ENCODE measurements at regions not wholly inside any gene's neighbourhood (a gene's known extent, or its start where the extent isn't known, plus 50 kb on each side); places are given as distances from the start of the nearest gene placed in this dataset.

DNA sequence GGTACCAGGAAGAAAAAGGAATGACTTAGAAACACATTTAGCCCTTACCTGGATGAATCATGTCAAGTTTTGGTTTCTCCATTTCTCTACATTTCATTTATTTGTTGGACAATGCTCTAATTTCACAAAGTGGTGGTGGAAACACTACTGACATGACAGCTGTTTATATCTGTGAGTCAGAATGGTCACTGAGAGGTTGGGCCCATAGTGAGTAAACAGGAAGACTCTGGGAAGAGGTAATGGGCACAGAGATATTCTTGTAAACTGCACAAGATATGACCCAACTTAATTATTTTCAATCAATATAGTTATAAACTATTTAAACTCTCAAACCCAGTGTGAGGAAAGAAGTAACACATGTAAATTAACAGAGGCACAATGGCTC, 176.3 kb upstream of the MEOX2 start:
- H3K27me3 ChIP-seq, result no peaks in the 10 kb centered on the region
- H3K9me3 ChIP-seq, result peaks cover 0 to 5% (median 0%) of the 10 kb centered on the region in 11 donors
- peaks cover 0 to 9% (median 0%) of the 10 kb centered on the region in 9 donors for H3K4me1 ChIP-seq
- H3K27ac ChIP-seq, result peak overlapping the region in 2 of 10 donors; percentile 8 to 49
- no peak overlapping the region for H3K4me3 ChIP-seq
- DNase-seq, result no peak
- no peak for ATAC-seq
- intact Hi-C loops (cut with DNase I), result no loop called here
- H3K36me3 ChIP-seq, result no peaks in the 10 kb centered on the region
- TF ChIP-seq CTCF (IDR thresholded peaks at IDR 0.05), result no peak

DNA sequence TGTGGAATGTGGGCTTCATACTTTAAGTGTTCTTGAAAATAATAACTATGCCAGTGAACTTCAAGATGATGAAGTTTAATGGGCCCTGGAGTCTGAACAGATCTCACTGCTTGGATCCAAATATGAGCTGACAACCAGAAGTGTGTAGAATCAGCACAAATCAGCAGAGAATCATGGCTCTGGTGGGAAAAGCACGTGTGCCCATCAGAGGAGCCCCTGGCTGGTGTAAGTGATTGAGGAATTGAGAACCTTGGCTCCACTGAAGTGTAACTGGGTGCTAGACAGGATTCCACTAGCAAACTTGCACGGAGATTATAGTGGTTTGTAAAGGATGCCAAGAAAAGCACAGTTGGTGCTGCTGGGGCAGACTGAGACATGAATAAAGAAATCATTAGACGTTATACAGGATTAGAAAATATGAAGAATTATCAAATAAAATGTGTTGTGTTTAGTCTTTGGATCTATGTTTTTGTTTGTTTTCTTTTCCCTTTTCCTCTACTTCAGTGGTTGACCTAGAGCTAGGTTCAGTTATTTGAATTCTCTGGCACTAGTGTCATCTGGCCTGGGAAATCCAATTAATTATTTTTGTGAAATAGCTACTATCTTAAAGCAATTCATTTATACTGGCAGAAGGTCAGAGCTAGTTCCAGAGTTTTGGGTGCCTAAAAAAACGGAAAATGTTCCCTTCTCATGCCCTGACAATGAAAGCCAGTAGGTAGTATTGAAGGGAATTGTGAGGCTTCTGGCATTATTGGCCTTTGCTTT, 175.7 kb upstream of the MEOX2 start:
- ATAC-seq (peak in 3 of 8 donors; percentile 25 to 39 (median 31)), DNase-seq (no peak)
- no peak overlapping the region for H3K4me3 ChIP-seq
- H3K27ac ChIP-seq, result peak overlapping the region in 3 of 10 donors; percentile 8 to 49 (median 24)
- no peaks in the 10 kb centered on the region for H3K27me3 ChIP-seq
- no peaks in the 10 kb centered on the region for H3K36me3 ChIP-seq
- WGBS, 2 donors, result 65% methylated on average over 4 of the region's 4 CpGs
- peaks cover 0 to 5% (median 0%) of the 10 kb centered on the region in 11 donors for H3K9me3 ChIP-seq
- TF ChIP-seq CTCF (IDR thresholded peaks at IDR 0.05), result no peak
- intact Hi-C loops (cut with DNase I), result no loop called here
- peaks cover 0 to 9% (median 0%) of the 10 kb centered on the region in 9 donors for H3K4me1 ChIP-seq

DNA sequence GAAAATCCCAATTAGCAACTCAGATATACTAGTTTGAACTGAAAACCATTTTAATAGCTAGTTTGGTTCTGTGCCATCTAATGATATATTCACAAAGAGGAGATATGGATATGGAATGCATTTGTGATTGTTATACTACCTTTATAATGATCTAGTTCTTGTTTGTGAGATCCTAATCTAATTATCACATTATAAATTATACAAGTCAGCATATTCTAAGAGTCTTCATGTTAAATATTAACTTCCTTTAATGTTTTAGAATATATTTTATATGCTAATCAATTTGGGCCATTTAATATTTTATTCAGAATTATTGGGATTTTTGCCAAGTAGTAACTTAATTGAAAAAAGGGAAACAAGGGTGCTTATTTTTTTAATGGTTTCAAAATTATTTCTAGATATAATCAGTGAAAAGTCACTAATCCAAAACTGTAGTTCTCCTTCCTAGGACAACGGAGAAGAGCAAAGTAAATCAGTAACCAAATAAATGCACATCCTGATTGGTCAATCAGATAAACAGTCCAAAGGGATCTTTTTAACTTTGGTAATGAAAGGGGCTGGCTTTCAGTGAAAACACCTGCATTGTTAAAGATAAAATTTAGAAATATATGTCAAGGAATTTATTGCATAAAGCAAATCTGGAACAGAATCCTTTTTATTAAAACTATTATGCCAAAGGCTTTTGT, 173.9 kb upstream of the MEOX2 start:
- no peak for ATAC-seq
- peaks cover 0 to 5% (median 0%) of the 10 kb centered on the region in 11 donors for H3K9me3 ChIP-seq
- no peak for DNase-seq
- H3K36me3 ChIP-seq, result no peaks in the 10 kb centered on the region
- H3K27ac ChIP-seq, result no peak overlapping the region
- WGBS, 2 donors, result 73 to 74% methylated on average over 1 of the region's 1 CpG
- no peak overlapping the region for H3K4me3 ChIP-seq
- intact Hi-C loops (cut with DNase I), result no loop called here
- peaks cover 0 to 25% (median 10%) of the 10 kb centered on the region in 9 donors for H3K4me1 ChIP-seq
- H3K27me3 ChIP-seq, result no peaks in the 10 kb centered on the region
- TF ChIP-seq CTCF (IDR thresholded peaks at IDR 0.05), result no peak

DNA sequence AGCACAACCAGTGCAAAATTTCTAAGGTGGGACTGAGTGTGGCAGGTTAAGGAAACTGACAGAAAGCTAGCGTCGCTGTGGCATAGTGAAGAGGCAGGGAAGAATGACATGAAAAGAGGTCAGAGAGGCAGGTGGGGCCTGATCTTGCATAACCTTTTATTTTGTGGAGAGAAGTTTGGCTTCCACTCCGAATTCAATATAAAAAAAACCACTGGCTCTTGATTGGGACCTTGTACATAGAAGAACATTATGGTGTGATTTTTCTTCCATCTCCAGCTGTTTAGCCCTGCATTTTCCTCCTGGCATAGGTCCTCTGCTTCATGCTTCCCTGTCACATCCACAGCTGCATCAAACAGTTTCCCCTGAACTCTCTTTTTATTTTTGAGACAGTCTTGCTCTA, 170.5 kb upstream of the MEOX2 start:
- H3K4me3 ChIP-seq, result no peak overlapping the region
- intact Hi-C loops (cut with DNase I), result no loop called here
- 94% methylated on average over 3 of the region's 3 CpGs for WGBS, 2 donors

More for the DNA sequence above, 170.5 kb upstream of the MEOX2 start:
- DNase-seq (no peak), ATAC-seq (no peak)
- peaks cover 3 to 42% (median 27%) of the 10 kb centered on the region in 9 donors for H3K4me1 ChIP-seq
- H3K36me3 ChIP-seq, result no peaks in the 10 kb centered on the region
- peaks cover 0 to 5% (median 0%) of the 10 kb centered on the region in 11 donors for H3K9me3 ChIP-seq
- no peak for TF ChIP-seq CTCF (IDR thresholded peaks at IDR 0.05)
- H3K27me3 ChIP-seq, result no peaks in the 10 kb centered on the region
- H3K27ac ChIP-seq, result no peak overlapping the region

Data from heart right ventricle (tissue), 16 donors.